Fibroblast of the aortic adventitia (primary cell): ENCODE measurements at regions not wholly inside any gene's neighbourhood (a gene's known extent, or its start where the extent isn't known, plus 50 kb on each side); places are given as distances from the start of the nearest gene placed in this dataset.

ENCODE experiments used
- DNase-seq: peaks from one replicate; pipeline ENCODE4 v3.0.0-alpha.2; 2010; ENCODE audit warnings: low read depth
- H3K4me3 ChIP-seq: 2 replicates; pipeline ENCODE4 v1.5.1; 2011; ENCODE audit warnings: low read depth, mild to moderate bottlenecking, control low read depth, low read length, moderate library complexity
- TF ChIP-seq, protein P1 (sequence below): IDR thresholded peaks from 2 replicates; pipeline ENCODE4 v1.5.1; 2011; ENCODE audit warnings: mild to moderate bottlenecking, low read length, control low read depth, inconsistent platforms; ENCODE audit not compliant: insufficient read depth

DNA sequence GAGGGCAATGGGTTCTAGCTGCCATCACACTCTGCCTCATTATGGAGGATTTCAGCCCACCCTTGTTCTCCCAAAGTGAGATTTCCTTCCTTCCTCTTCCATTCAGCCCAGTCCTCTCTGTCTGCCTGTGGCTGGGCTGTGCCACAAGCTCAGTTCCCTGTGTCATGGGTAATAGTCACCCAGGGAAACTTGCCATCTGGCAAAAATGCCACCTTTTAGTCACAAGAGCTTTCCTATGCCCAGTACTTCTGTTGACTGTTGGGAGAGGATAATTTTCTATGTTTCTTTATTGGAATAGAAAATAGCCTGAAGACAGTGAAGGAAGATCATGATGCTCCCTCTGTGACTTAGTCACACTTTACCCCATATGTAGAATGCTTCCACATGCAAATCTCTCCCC, 71.4 kb downstream of the TLR4 start:
- TF ChIP-seq, protein P1, sequence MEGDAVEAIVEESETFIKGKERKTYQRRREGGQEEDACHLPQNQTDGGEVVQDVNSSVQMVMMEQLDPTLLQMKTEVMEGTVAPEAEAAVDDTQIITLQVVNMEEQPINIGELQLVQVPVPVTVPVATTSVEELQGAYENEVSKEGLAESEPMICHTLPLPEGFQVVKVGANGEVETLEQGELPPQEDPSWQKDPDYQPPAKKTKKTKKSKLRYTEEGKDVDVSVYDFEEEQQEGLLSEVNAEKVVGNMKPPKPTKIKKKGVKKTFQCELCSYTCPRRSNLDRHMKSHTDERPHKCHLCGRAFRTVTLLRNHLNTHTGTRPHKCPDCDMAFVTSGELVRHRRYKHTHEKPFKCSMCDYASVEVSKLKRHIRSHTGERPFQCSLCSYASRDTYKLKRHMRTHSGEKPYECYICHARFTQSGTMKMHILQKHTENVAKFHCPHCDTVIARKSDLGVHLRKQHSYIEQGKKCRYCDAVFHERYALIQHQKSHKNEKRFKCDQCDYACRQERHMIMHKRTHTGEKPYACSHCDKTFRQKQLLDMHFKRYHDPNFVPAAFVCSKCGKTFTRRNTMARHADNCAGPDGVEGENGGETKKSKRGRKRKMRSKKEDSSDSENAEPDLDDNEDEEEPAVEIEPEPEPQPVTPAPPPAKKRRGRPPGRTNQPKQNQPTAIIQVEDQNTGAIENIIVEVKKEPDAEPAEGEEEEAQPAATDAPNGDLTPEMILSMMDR: no peak
- H3K4me3 ChIP-seq: no peak overlapping the region
- no peak for DNase-seq

- TF ChIP-seq, protein P1: no peak
- no peak overlapping the region for H3K4me3 ChIP-seq
- no peak for DNase-seq
Observed at GRCh38 chr9:117777823-117778222, 73.6 kb downstream of the TLR4 start.

- DNase-seq: no peak
- TF ChIP-seq, protein P1: no peak
- H3K4me3 ChIP-seq: no peak overlapping the region
Observed at GRCh38 chr9:117779760-117780159, 75.6 kb downstream of the TLR4 start.

DNA sequence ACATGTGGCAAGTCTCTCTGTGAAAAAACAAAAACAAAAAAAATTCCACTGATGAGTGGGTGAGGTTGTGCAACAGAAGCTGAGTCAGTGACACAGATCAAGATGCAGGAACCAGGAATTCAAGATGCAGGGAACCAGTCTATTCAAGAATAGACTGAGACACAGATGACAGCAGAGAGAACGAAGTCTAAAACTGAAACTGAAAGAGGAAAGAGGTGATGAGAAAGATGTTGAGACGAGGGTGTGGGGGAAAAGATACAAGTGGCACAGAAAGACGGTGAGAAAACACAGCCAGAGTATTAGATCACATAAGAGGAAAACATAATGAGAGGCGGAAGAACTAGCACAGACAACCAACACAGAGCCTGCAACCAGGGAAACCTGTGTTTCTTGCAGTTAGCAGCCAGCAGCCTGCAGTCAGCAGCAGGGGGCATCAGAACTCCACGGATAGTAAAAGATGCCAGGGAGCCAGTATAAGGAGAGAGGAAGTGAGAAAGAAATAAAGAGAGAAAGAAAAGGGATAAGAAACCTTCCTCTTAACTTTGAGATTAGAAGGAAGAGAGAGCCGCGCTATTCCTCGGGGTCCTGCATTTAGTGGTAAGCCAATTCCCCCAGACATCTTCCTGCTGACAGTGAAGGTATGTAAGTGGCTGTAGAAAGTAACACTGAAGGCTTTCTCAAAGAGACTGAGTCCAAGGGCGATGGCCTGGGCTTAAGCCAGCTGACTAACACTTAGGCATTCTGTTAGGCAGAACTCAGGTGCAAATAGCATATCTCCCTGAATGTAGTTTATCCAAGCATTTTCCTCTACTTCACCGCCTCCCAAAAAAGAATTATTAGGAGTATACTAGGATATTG, 79.0 kb downstream of the TLR4 start:
- peak overlapping the region; percentile 69 for H3K4me3 ChIP-seq
- TF ChIP-seq, protein P1: peak; percentile 94
- DNase-seq: peak; percentile 84

DNA sequence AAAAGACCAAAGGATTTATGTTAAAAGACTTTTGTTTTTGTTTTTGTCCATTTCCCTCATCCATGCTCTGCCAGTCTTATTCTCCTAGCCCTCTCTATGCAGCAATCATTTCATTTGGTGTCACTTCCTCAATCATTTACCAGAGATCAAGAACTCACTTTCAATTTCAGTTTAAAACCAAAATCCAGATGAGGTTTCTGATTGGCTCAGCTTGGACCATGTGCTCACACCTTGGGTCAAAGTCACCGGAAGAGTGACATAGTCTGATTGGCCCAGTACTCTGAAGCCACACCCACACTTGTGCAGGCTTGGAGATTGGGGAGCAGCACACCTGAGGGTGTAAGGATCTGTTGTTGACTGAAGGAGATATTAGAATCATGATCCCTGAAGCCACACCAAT, 79.6 kb downstream of the TLR4 start:
- no peak for DNase-seq
- TF ChIP-seq, protein P1: no peak
- H3K4me3 ChIP-seq: no peak overlapping the region

- H3K4me3 ChIP-seq: no peak overlapping the region
- TF ChIP-seq, protein P1: no peak
- DNase-seq: no peak
Observed at GRCh38 chr9:117784996-117785395, 80.8 kb downstream of the TLR4 start.

GRCh38 chr9:117787746-117788145, 83.5 kb downstream of the TLR4 start:
- TF ChIP-seq, protein P1: no peak
- no peak for DNase-seq
- no peak overlapping the region for H3K4me3 ChIP-seq
